ENCODE measurements at regions not wholly inside any gene's neighbourhood (a gene's known extent, or its start where the extent isn't known, plus 50 kb on each side); places are given as distances from the start of the nearest gene placed in this dataset.

GRCh38 chr5:111010783-111011182 lies 60.7 kb upstream of the TSLP start:
- Histone ChIP-seq H3K4me2 (ENCODE audit: insufficient read depth, low read length) (no peak overlapping the region), H3K27me3 (ENCODE audit: insufficient read depth, low read length) (no peaks in the 10 kb centered on the region), H3K27ac (ENCODE audit: low read depth, low read length) (no peak overlapping the region), H3K79me2 (ENCODE audit: insufficient read depth, low read length) (no peaks in the 10 kb centered on the region), H3K4me3 (ENCODE audit: insufficient read depth, low read length) (no peak overlapping the region), H3K4me1 (ENCODE audit: insufficient read depth, low read length) (no peaks in the 10 kb centered on the region), H2AFZ (ENCODE audit: low read length) (no peak overlapping the region), H3K36me3 (ENCODE audit: insufficient read depth, low read length) (no peaks in the 10 kb centered on the region), H3K9me3 (ENCODE audit: low read depth, low read length) (no peaks in the 10 kb centered on the region), H4K20me1 (ENCODE audit: insufficient read depth, low read length) (no peaks in the 10 kb centered on the region)
- TF ChIP-seq CTCF (IDR thresholded peaks at IDR 0.05; ENCODE audit: extremely low read depth, low read depth, low read length), result no peak
- DNase-seq (ENCODE audit: insufficient read length, low spot score, missing footprints), result no peak

- Histone ChIP-seq H3K4me3 (ENCODE audit: insufficient read depth, low read length) (no peak overlapping the region), H3K4me1 (ENCODE audit: insufficient read depth, low read length) (peaks cover 7% of the 10 kb centered on the region)
- DNase-seq (ENCODE audit: insufficient read length, low spot score, missing footprints), result no peak
Measured at GRCh38 chr5:111013011-111013410, 58.5 kb upstream of the TSLP start.

GRCh38 chr5:111016801-111017200 lies 54.7 kb upstream of the TSLP start:
- peak; percentile 69 for DNase-seq (ENCODE audit: insufficient read length, low spot score, missing footprints)
- H3K27me3 ChIP-seq (ENCODE audit: insufficient read depth, low read length), result no peaks in the 10 kb centered on the region
- H3K9me3 ChIP-seq (ENCODE audit: low read depth, low read length), result no peaks in the 10 kb centered on the region
- no peaks in the 10 kb centered on the region for H4K20me1 ChIP-seq (ENCODE audit: insufficient read depth, low read length)
- no peaks in the 10 kb centered on the region for H3K79me2 ChIP-seq (ENCODE audit: insufficient read depth, low read length)
- H2AFZ ChIP-seq (ENCODE audit: low read length), result no peak overlapping the region
- no peak overlapping the region for H3K4me3 ChIP-seq (ENCODE audit: insufficient read depth, low read length)
- H3K4me2 ChIP-seq (ENCODE audit: insufficient read depth, low read length), result no peak overlapping the region
- no peaks in the 10 kb centered on the region for H3K36me3 ChIP-seq (ENCODE audit: insufficient read depth, low read length)
- peak overlapping the region; percentile 76 for H3K27ac ChIP-seq (ENCODE audit: low read depth, low read length)
- no peak for TF ChIP-seq CTCF (IDR thresholded peaks at IDR 0.05; ENCODE audit: extremely low read depth, low read depth, low read length)
- peaks cover 7% of the 10 kb centered on the region for H3K4me1 ChIP-seq (ENCODE audit: insufficient read depth, low read length)

More at GRCh38 chr5:111013011-111013410, 58.5 kb upstream of the TSLP start:
- Histone ChIP-seq H3K9me3 (ENCODE audit: low read depth, low read length) (no peaks in the 10 kb centered on the region), H3K27ac (ENCODE audit: low read depth, low read length) (no peak overlapping the region), H3K36me3 (ENCODE audit: insufficient read depth, low read length) (no peaks in the 10 kb centered on the region), H4K20me1 (ENCODE audit: insufficient read depth, low read length) (no peaks in the 10 kb centered on the region), H3K27me3 (ENCODE audit: insufficient read depth, low read length) (no peaks in the 10 kb centered on the region), H3K4me2 (ENCODE audit: insufficient read depth, low read length) (no peak overlapping the region), H3K79me2 (ENCODE audit: insufficient read depth, low read length) (no peaks in the 10 kb centered on the region), H2AFZ (ENCODE audit: low read length) (no peak overlapping the region)
- TF ChIP-seq CTCF (IDR thresholded peaks at IDR 0.05; ENCODE audit: extremely low read depth, low read depth, low read length), result no peak

GRCh38 chr5:111017731-111018130 lies 53.8 kb upstream of the TSLP start:
- DNase-seq (ENCODE audit: insufficient read length, low spot score, missing footprints), result peak; percentile 62
- H3K27ac ChIP-seq (ENCODE audit: low read depth, low read length), result peak overlapping the region; percentile 76
- H3K4me1 ChIP-seq (ENCODE audit: insufficient read depth, low read length), result peaks cover 7% of the 10 kb centered on the region

More at GRCh38 chr5:111017731-111018130, 53.8 kb upstream of the TSLP start:
- H3K4me3 ChIP-seq (ENCODE audit: insufficient read depth, low read length), result no peak overlapping the region
- no peak overlapping the region for H2AFZ ChIP-seq (ENCODE audit: low read length)
- no peaks in the 10 kb centered on the region for H3K36me3 ChIP-seq (ENCODE audit: insufficient read depth, low read length)
- no peak overlapping the region for H3K4me2 ChIP-seq (ENCODE audit: insufficient read depth, low read length)
- H4K20me1 ChIP-seq (ENCODE audit: insufficient read depth, low read length), result no peaks in the 10 kb centered on the region
- no peaks in the 10 kb centered on the region for H3K27me3 ChIP-seq (ENCODE audit: insufficient read depth, low read length)
- no peaks in the 10 kb centered on the region for H3K9me3 ChIP-seq (ENCODE audit: low read depth, low read length)
- no peaks in the 10 kb centered on the region for H3K79me2 ChIP-seq (ENCODE audit: insufficient read depth, low read length)
- TF ChIP-seq CTCF (IDR thresholded peaks at IDR 0.05; ENCODE audit: extremely low read depth, low read depth, low read length), result no peak

All from osteoblast (primary cell).